HCT116 (cell line): ENCODE measurements at regions not wholly inside any gene's neighbourhood (a gene's known extent, or its start where the extent isn't known, plus 50 kb on each side); places are given as distances from the start of the nearest gene placed in this dataset.

ENCODE experiments used
- POLR2AphosphoS5 ChIP-seq: IDR thresholded peaks from 2 replicates; pipeline ENCODE4 v1.6.1; 2011; ENCODE audit warnings: mild to moderate bottlenecking, low read depth, low read length, moderate library complexity
- TF ChIP-seq, protein P1 (sequence below), 3 experiments: fragments of 200-600 bp in 1 of 3; sonication (generic) in 1 of 3; IDR thresholded peaks in 2 of 3; conservative IDR thresholded peaks in 1 of 3; 2 replicates each; pipeline ENCODE4 v1.5.1; 2012 to 2017; ENCODE audit warnings: low read depth in 2 of 3, low read length in 2 of 3, antibody characterized with exemption in 1 of 3, borderline replicate concordance in 1 of 3, control low read depth in 1 of 3, mild to moderate bottlenecking in 1 of 3, mixed read lengths in 1 of 3, mixed run types in 1 of 3, moderate library complexity in 1 of 3; ENCODE audit not compliant: insufficient read depth in 1 of 3

GRCh38 chr13:24610956-24611355 is 69.3 kb upstream of the ATP12A start:
- TF ChIP-seq, protein P1, sequence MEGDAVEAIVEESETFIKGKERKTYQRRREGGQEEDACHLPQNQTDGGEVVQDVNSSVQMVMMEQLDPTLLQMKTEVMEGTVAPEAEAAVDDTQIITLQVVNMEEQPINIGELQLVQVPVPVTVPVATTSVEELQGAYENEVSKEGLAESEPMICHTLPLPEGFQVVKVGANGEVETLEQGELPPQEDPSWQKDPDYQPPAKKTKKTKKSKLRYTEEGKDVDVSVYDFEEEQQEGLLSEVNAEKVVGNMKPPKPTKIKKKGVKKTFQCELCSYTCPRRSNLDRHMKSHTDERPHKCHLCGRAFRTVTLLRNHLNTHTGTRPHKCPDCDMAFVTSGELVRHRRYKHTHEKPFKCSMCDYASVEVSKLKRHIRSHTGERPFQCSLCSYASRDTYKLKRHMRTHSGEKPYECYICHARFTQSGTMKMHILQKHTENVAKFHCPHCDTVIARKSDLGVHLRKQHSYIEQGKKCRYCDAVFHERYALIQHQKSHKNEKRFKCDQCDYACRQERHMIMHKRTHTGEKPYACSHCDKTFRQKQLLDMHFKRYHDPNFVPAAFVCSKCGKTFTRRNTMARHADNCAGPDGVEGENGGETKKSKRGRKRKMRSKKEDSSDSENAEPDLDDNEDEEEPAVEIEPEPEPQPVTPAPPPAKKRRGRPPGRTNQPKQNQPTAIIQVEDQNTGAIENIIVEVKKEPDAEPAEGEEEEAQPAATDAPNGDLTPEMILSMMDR (IDR thresholded peaks at IDR 0.05 in 2 of 3, conservative IDR thresholded peaks at IDR 0.05 in 1 of 3; ENCODE audit: borderline replicate concordance in 1 of 3, insufficient read depth in 1 of 3, low read depth in 2 of 3, low read length in 2 of 3) = no peak
- TF ChIP-seq POLR2AphosphoS5 = no peak
